Activated CD8-positive, alpha-beta T cell treated with anti-CD3 and anti-CD28 coated beads for 36 hours (primary cell): ENCODE measurements at regions not wholly inside any gene's neighbourhood (a gene's known extent, or its start where the extent isn't known, plus 50 kb on each side); places are given as distances from the start of the nearest gene placed in this dataset.

Experiments
- ATAC-seq: fragments of 200-7000 bp; cut with Tn5 transposase; one replicate; pipeline ENCODE4 v1.10.0; 2021; ENCODE audit warnings: mild to moderate bottlenecking, moderate library complexity
- CTCF ChIA-PET: fragments of 350-600 bp; sonication (Branson Sonifier 250); formaldehyde crosslinking; loops from one replicate; lab custom pipeline; 2021; ENCODE audit warnings: antibody characterized with exemption; lab: Charles Lee
- POLR2A ChIA-PET: fragments of 350-600 bp; sonication (Branson Sonifier 250); formaldehyde crosslinking; loops from one replicate; lab custom pipeline; 2021; ENCODE audit warnings: antibody characterized with exemption; lab: Charles Lee
- DNase-seq: peaks from one replicate; pipeline ENCODE4 v3.0.0-alpha.2; 2020
- H3K27ac Mint-ChIP-seq: one replicate; pipeline ENCODE4 v1.8.0; 2021; ENCODE audit warnings: mild to moderate bottlenecking, mixed read lengths
- H3K27me3 Mint-ChIP-seq: one replicate; pipeline ENCODE4 v1.8.0; 2021; ENCODE audit warnings: mixed read lengths
- H3K36me3 Mint-ChIP-seq: one replicate; pipeline ENCODE4 v1.8.0; 2021; ENCODE audit warnings: low read depth, mixed read lengths
- H3K4me1 Mint-ChIP-seq: one replicate; pipeline ENCODE4 v1.8.0; 2021; ENCODE audit warnings: low read depth, mixed read lengths
- H3K4me3 Mint-ChIP-seq: one replicate; pipeline ENCODE4 v1.8.0; 2021; ENCODE audit warnings: mild to moderate bottlenecking, moderate library complexity, mixed read lengths
- H3K9me3 Mint-ChIP-seq: one replicate; pipeline ENCODE4 v1.8.0; 2021; ENCODE audit warnings: mixed read lengths
- CTCF ChIP-seq: fragments of 200-600 bp; IDR thresholded peaks from one replicate; pipeline ENCODE4 v1.8.0; 2022; ENCODE audit warnings: antibody characterized with exemption, mild to moderate bottlenecking
- intact Hi-C: fragments of 100-400 bp; cut with micrococcal nuclease; formaldehyde crosslinking; loops from one replicate; pipeline ENCODE4 v1.10.0; 2022

GRCh38 chr6:117206522-117206921 is 58.8 kb upstream of the VGLL2 start:
- ChIA-PET POLR2A (no interaction called here), CTCF (no interaction called here)
- ATAC-seq (no peak), DNase-seq (no peak)
- Mint-ChIP-seq H3K27ac (no peak overlapping the region), H3K4me3 (no peak overlapping the region), H3K36me3 (no peaks in the 10 kb centered on the region), H3K9me3 (no peaks in the 10 kb centered on the region), H3K4me1 (no peaks in the 10 kb centered on the region), H3K27me3 (no peaks in the 10 kb centered on the region)
- no peak for TF ChIP-seq CTCF
- intact Hi-C loops: no loop called here

DNA sequence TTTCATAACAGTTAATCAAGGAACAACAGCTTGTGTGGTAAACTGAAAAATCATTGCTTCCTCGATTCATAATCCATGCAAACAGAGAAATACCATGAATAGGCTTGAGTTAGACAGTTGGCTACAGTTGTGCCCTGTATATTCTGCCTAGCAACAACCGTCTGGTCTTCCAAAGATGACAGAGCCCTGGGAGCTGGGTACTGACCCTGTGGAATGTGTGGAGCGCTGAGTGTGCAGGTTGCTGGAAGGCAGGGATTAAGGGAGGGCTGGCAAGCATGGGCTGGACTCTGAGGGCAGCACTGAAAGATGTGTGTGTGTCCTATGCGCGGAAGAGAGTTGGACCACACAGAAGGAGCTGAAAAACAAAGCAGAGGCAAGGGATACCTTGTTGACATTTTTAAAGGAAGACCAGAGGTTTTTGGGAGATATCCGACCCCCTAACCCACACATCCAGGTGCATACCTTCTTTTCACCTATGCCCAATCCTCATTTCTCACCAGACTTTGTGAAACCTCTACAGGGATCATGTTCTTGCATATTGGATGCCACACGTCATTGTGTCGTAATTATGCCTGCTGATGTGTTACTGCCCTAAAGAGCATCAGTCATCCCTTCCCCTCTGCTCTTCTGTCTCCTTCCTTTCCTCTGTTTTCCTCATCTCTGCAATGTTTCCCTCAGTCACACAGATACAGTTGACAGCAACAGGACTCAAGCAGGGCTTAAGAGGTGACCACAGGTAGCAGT is 58.2 kb upstream of the VGLL2 start:
- no peak for TF ChIP-seq CTCF
- H3K9me3 Mint-ChIP-seq: no peaks in the 10 kb centered on the region
- H3K4me1 Mint-ChIP-seq: no peaks in the 10 kb centered on the region
- DNase-seq (no peak), ATAC-seq (no peak)
- no peaks in the 10 kb centered on the region for H3K36me3 Mint-ChIP-seq
- H3K4me3 Mint-ChIP-seq: no peak overlapping the region
- CTCF ChIA-PET: no interaction called here
- POLR2A ChIA-PET: no interaction called here
- no peak overlapping the region for H3K27ac Mint-ChIP-seq
- no peaks in the 10 kb centered on the region for H3K27me3 Mint-ChIP-seq
- intact Hi-C loops: no loop called here

DNA sequence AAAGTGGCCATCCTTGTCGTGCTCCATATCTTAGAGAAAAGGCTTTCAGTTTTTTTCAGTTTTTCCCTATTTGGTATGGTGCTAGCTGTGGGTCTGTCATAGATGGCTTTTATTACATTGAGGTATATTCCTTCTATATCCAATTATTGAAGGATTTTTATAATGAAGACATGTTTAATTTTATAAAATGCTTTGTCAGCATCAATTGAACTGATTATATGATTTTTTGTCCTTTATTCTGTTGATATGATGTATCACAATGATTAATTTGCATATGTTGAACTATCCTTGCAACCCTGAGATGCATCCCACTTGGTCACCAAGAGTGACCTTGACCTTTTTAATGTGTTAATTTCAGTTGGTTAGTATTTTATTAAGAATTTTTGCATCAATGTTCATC is 55.1 kb upstream of the VGLL2 start:
- CTCF ChIA-PET: interaction anchor here (1.0 kb wide), 1 partner anchor 10 kb away, joined by 3 read pairs; no protein-coding TSS in a partner anchor
- Mint-ChIP-seq H3K9me3 (no peaks in the 10 kb centered on the region), H3K4me3 (no peak overlapping the region), H3K4me1 (no peaks in the 10 kb centered on the region), H3K27me3 (no peaks in the 10 kb centered on the region), H3K36me3 (no peaks in the 10 kb centered on the region), H3K27ac (no peak overlapping the region)
- no peak for DNase-seq
- intact Hi-C loops: no loop called here
- no peak for ATAC-seq
- POLR2A ChIA-PET: no interaction called here
- no peak for TF ChIP-seq CTCF

DNA sequence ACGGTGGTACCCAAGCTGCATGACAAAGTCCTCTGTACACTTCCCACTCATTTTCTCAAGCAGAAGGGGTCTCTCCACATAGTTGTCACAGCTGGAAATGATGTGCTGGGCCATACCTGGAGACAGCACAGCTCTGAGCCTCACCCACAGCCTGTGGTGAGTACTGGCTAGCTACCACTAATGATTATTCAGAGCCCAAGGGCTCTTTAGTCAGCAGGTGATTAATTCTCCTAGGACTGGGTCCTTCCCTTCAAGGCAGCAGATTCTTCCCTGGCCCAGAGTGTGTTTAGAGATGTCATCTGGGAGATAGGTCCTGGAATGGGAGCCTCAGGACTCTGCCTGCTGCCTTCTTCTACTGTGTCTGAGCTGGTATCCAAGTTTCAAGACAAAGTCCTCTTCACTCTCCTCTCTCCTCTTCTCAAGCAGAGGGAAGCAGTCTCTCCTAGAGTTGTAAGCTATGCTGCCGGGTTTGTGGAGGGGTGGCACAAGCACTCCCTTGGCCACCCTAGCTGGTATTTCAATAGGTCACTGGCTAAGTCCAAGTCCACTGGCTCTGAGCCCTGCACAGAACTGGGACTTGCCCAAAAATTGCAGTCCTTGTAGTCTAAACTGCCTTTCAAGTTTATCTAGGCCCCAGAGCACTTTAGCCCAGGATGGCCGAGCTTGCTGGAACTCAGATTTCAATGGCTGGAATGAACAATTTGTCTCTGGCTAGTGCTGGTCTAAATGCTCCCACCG is 49.8 kb upstream of the VGLL2 start:
- Mint-ChIP-seq H3K27ac (no peak overlapping the region), H3K36me3 (no peaks in the 10 kb centered on the region), H3K27me3 (no peaks in the 10 kb centered on the region), H3K4me1 (no peaks in the 10 kb centered on the region), H3K9me3 (no peaks in the 10 kb centered on the region), H3K4me3 (no peak overlapping the region)
- intact Hi-C loops: no loop called here
- ATAC-seq (no peak), DNase-seq (no peak)
- TF ChIP-seq CTCF: no peak
- POLR2A ChIA-PET: no interaction called here
- CTCF ChIA-PET: no interaction called here
